ENCODE measurements at regions not wholly inside any gene's neighbourhood (a gene's known extent, or its start where the extent isn't known, plus 50 kb on each side); places are given as distances from the start of the nearest gene placed in this dataset.

GRCh38 chr7:42315103-42315502 lies 78.1 kb upstream of the GLI3 start:
- no peak overlapping the region for H3K4me3 ChIP-seq (ENCODE audit: low read length)
- H3K27ac ChIP-seq (ENCODE audit: low read length): no peak overlapping the region
- H3K4me1 ChIP-seq (ENCODE audit: low read length): no peaks in the 10 kb centered on the region
- H3K9ac ChIP-seq (ENCODE audit: low read length): no peak overlapping the region
- no peak for TF ChIP-seq CTCF (IDR thresholded peaks at IDR 0.05; ENCODE audit: low read depth, low read length)
- TF ChIP-seq EZH2phosphoT487 (IDR thresholded peaks at IDR 0.05; ENCODE audit: low read depth): no peak
- H3K79me2 ChIP-seq (ENCODE audit: low read length): no peaks in the 10 kb centered on the region
- no peaks in the 10 kb centered on the region for H3K9me3 ChIP-seq (ENCODE audit: insufficient read depth, low read length)
- peaks cover 10% of the 10 kb centered on the region; the same call in 1 of the 2 replicates for H3K27me3 ChIP-seq (ENCODE audit: low read depth, low read length)
- no peaks in the 10 kb centered on the region for H4K20me1 ChIP-seq (ENCODE audit: insufficient read depth, low read length)
- H3K36me3 ChIP-seq (replicated peaks; ENCODE audit: low read depth, low read length): no peaks in the 10 kb centered on the region
- no peak overlapping the region for H3K4me2 ChIP-seq (ENCODE audit: low read length)
- no peak overlapping the region for H2AFZ ChIP-seq (ENCODE audit: low read depth, low read length)

- no peaks in the 10 kb centered on the region for H3K9me3 ChIP-seq (ENCODE audit: insufficient read depth, low read length)
- no peaks in the 10 kb centered on the region for H3K79me2 ChIP-seq (ENCODE audit: low read length)
- no peaks in the 10 kb centered on the region for H3K4me1 ChIP-seq (ENCODE audit: low read length)
- no peaks in the 10 kb centered on the region for H3K36me3 ChIP-seq (replicated peaks; ENCODE audit: low read depth, low read length)
- no peaks in the 10 kb centered on the region for H4K20me1 ChIP-seq (ENCODE audit: insufficient read depth, low read length)
- H3K9ac ChIP-seq (ENCODE audit: low read length): no peak overlapping the region
- H2AFZ ChIP-seq (ENCODE audit: low read depth, low read length): no peak overlapping the region
- H3K4me2 ChIP-seq (ENCODE audit: low read length): no peak overlapping the region
- no peak for TF ChIP-seq EZH2phosphoT487 (IDR thresholded peaks at IDR 0.05; ENCODE audit: low read depth)
- no peak for TF ChIP-seq CTCF (IDR thresholded peaks at IDR 0.05; ENCODE audit: low read depth, low read length)
- H3K27me3 ChIP-seq (ENCODE audit: low read depth, low read length): peaks cover 10% of the 10 kb centered on the region; the same call in 1 of the 2 replicates
- H3K4me3 ChIP-seq (ENCODE audit: low read length): no peak overlapping the region
- no peak overlapping the region for H3K27ac ChIP-seq (ENCODE audit: low read length)
Measured at GRCh38 chr7:42314696-42315095, 77.7 kb upstream of the GLI3 start.

GRCh38 chr7:42311195-42311594 lies 74.2 kb upstream of the GLI3 start:
- TF ChIP-seq CTCF (IDR thresholded peaks at IDR 0.05; ENCODE audit: low read depth, low read length): no peak
- TF ChIP-seq EZH2phosphoT487 (IDR thresholded peaks at IDR 0.05; ENCODE audit: low read depth): no peak
- Histone ChIP-seq H3K27ac (ENCODE audit: low read length) (no peak overlapping the region), H3K27me3 (ENCODE audit: low read depth, low read length) (peaks cover 10% of the 10 kb centered on the region; the same call in 1 of the 2 replicates), H4K20me1 (ENCODE audit: insufficient read depth, low read length) (no peaks in the 10 kb centered on the region), H3K9me3 (ENCODE audit: insufficient read depth, low read length) (no peaks in the 10 kb centered on the region), H3K9ac (ENCODE audit: low read length) (no peak overlapping the region), H3K79me2 (ENCODE audit: low read length) (no peaks in the 10 kb centered on the region), H2AFZ (ENCODE audit: low read depth, low read length) (no peak overlapping the region), H3K4me1 (ENCODE audit: low read length) (no peaks in the 10 kb centered on the region), H3K4me2 (ENCODE audit: low read length) (no peak overlapping the region), H3K36me3 (replicated peaks; ENCODE audit: low read depth, low read length) (no peaks in the 10 kb centered on the region), H3K4me3 (ENCODE audit: low read length) (no peak overlapping the region)

DNA sequence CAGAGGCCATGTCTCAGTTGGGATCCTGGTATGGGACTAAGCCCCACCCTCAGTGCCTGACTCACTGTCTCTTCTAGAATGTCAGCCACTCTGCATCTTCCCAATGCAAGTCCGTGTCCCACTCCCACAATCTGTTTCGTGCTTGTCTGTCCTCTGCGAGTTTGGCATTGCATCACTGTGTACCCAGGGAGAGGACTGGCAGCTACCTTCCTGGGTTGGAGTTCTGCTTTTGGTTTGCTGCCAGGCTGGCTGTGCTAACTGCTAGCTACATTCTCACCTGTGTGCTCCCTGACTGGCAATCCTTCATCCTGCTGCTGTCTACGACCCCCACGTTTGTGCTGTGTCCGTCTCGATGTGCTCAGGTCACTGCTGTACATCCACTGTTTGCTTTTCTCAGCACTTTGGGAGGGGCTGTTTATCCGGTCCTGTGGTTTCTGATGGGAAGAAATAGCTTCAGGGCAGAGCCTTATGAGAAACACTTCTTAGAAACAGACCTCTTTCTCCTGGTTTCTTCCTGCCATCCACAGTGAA lies 56.0 kb upstream of the GLI3 start:
- Histone ChIP-seq H3K4me3 (ENCODE audit: low read length) (no peak overlapping the region), H3K9me3 (ENCODE audit: insufficient read depth, low read length) (no peaks in the 10 kb centered on the region), H3K9ac (ENCODE audit: low read length) (no peak overlapping the region), H3K27ac (ENCODE audit: low read length) (no peak overlapping the region), H4K20me1 (ENCODE audit: insufficient read depth, low read length) (no peaks in the 10 kb centered on the region), H3K79me2 (ENCODE audit: low read length) (no peaks in the 10 kb centered on the region), H3K4me2 (ENCODE audit: low read length) (no peak overlapping the region), H3K36me3 (replicated peaks; ENCODE audit: low read depth, low read length) (no peaks in the 10 kb centered on the region), H2AFZ (ENCODE audit: low read depth, low read length) (no peak overlapping the region), H3K27me3 (ENCODE audit: low read depth, low read length) (no peaks in the 10 kb centered on the region; the same call in 1 of the 2 replicates), H3K4me1 (ENCODE audit: low read length) (no peaks in the 10 kb centered on the region)
- TF ChIP-seq CTCF (IDR thresholded peaks at IDR 0.05; ENCODE audit: low read depth, low read length) (no peak), EZH2phosphoT487 (IDR thresholded peaks at IDR 0.05; ENCODE audit: low read depth) (no peak)
